RWPE2 (cell line): ENCODE measurements at regions not wholly inside any gene's neighbourhood (a gene's known extent, or its start where the extent isn't known, plus 50 kb on each side); places are given as distances from the start of the nearest gene placed in this dataset.

Experiments used
- ATAC-seq: fragments of 200-7000 bp; cut with Tn5 transposase; 3 replicates; pipeline ENCODE4 v1.9.1; 2021; ENCODE audit warnings: low read depth
- DNase-seq: peaks from one replicate; pipeline ENCODE4 v3.0.0-alpha.2; 2020; ENCODE audit warnings: low spot score
- H3K27ac ChIP-seq: fragments of 450-650 bp; 2 replicates; pipeline ENCODE4 v1.5.1; 2017; ENCODE audit warnings: mild to moderate bottlenecking; ENCODE audit not compliant: poor library complexity, severe bottlenecking
- H3K27me3 ChIP-seq: fragments of 250-450 bp; sonication (Bioruptor Pico); 2 replicates; pipeline ENCODE4 v1.5.1; 2021; ENCODE audit warnings: mild to moderate bottlenecking, moderate library complexity; ENCODE audit not compliant: insufficient read depth, poor library complexity, severe bottlenecking
- H3K36me3 ChIP-seq: fragments of 250-450 bp; sonication (Bioruptor Pico); 2 replicates; pipeline ENCODE4 v1.5.1; 2020; ENCODE audit warnings: low read depth, mild to moderate bottlenecking, moderate library complexity
- H3K4me1 ChIP-seq: fragments of 250-450 bp; sonication (Bioruptor Pico); 2 replicates; pipeline ENCODE4 v1.5.1; 2021; ENCODE audit warnings: mild to moderate bottlenecking, moderate library complexity; ENCODE audit not compliant: insufficient read depth, poor library complexity, severe bottlenecking
- H3K4me3 ChIP-seq: fragments of 250-450 bp; sonication (Bioruptor Pico); 2 replicates; pipeline ENCODE4 v1.5.1; 2021; ENCODE audit warnings: mild to moderate bottlenecking, moderate library complexity; ENCODE audit not compliant: severe bottlenecking
- H3K9me3 ChIP-seq: fragments of 250-450 bp; sonication (Bioruptor Pico); 2 replicates; pipeline ENCODE4 v1.5.1; 2021; ENCODE audit warnings: mild to moderate bottlenecking, moderate library complexity; ENCODE audit not compliant: severe bottlenecking
- CTCF ChIP-seq: fragments of 450-650 bp; IDR thresholded peaks from one replicate; pipeline ENCODE4 v1.5.1; 2017; ENCODE audit warnings: mild to moderate bottlenecking, moderate library complexity; ENCODE audit not compliant: poor library complexity, severe bottlenecking

- H3K36me3 ChIP-seq = no peaks in the 10 kb centered on the region
- H3K9me3 ChIP-seq = no peaks in the 10 kb centered on the region
- ATAC-seq (no peak), DNase-seq (no peak)
- H3K4me1 ChIP-seq = no peaks in the 10 kb centered on the region
- no peak overlapping the region for H3K27ac ChIP-seq
- no peak overlapping the region for H3K4me3 ChIP-seq
- no peaks in the 10 kb centered on the region for H3K27me3 ChIP-seq
- no peak for TF ChIP-seq CTCF
These were observed 120.5 kb upstream of the MAP9 start for GRCh38 chr4:155497306-155497705.

- Histone ChIP-seq H3K27ac (no peak overlapping the region), H3K9me3 (no peaks in the 10 kb centered on the region), H3K27me3 (no peaks in the 10 kb centered on the region), H3K36me3 (no peaks in the 10 kb centered on the region), H3K4me1 (no peaks in the 10 kb centered on the region), H3K4me3 (no peak overlapping the region)
- no peak for TF ChIP-seq CTCF
- no peak for DNase-seq
- no peak for ATAC-seq
These were observed 119.5 kb upstream of the MAP9 start for GRCh38 chr4:155496294-155496626.

GRCh38 chr4:155495572-155496293 is 119.0 kb upstream of the MAP9 start:
- ATAC-seq = no peak
- Histone ChIP-seq H3K4me3 (no peak overlapping the region), H3K9me3 (no peaks in the 10 kb centered on the region), H3K4me1 (no peaks in the 10 kb centered on the region), H3K27ac (no peak overlapping the region), H3K36me3 (no peaks in the 10 kb centered on the region), H3K27me3 (no peaks in the 10 kb centered on the region)
- no peak for DNase-seq
- no peak for TF ChIP-seq CTCF

- no peaks in the 10 kb centered on the region for H3K27me3 ChIP-seq
- no peak overlapping the region for H3K4me3 ChIP-seq
- H3K27ac ChIP-seq = no peak overlapping the region
- no peaks in the 10 kb centered on the region for H3K36me3 ChIP-seq
- no peak for ATAC-seq
- no peak for TF ChIP-seq CTCF
- DNase-seq = no peak
- H3K4me1 ChIP-seq = no peaks in the 10 kb centered on the region
- no peaks in the 10 kb centered on the region for H3K9me3 ChIP-seq
These were observed 117.4 kb upstream of the MAP9 start for GRCh38 chr4:155494037-155494718.
